ENCODE measurements at regions not wholly inside any gene's neighbourhood (a gene's known extent, or its start where the extent isn't known, plus 50 kb on each side); places are given as distances from the start of the nearest gene placed in this dataset.

DNA sequence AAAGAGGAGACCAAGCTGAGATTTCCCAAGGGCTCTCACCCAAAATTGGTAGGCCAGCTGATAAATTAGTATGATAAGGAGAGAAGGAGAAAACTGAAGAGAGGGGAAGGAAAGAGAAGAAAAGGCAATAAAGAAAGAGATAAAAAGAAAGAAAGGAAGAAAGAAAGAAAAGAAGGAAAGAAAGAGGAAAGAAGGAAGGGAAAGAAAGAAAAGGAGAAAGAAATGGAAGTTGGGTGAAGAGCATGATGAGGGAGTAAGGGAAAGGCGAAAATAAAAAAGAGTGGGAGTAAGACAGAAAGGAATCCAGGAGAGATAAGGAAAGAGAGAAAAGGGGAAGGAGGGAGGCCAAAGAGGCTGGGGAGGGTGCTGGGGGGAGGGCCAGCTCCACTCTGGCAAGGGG is 95.4 kb downstream of the MRM1 start:
- TF ChIP-seq, protein P1, sequence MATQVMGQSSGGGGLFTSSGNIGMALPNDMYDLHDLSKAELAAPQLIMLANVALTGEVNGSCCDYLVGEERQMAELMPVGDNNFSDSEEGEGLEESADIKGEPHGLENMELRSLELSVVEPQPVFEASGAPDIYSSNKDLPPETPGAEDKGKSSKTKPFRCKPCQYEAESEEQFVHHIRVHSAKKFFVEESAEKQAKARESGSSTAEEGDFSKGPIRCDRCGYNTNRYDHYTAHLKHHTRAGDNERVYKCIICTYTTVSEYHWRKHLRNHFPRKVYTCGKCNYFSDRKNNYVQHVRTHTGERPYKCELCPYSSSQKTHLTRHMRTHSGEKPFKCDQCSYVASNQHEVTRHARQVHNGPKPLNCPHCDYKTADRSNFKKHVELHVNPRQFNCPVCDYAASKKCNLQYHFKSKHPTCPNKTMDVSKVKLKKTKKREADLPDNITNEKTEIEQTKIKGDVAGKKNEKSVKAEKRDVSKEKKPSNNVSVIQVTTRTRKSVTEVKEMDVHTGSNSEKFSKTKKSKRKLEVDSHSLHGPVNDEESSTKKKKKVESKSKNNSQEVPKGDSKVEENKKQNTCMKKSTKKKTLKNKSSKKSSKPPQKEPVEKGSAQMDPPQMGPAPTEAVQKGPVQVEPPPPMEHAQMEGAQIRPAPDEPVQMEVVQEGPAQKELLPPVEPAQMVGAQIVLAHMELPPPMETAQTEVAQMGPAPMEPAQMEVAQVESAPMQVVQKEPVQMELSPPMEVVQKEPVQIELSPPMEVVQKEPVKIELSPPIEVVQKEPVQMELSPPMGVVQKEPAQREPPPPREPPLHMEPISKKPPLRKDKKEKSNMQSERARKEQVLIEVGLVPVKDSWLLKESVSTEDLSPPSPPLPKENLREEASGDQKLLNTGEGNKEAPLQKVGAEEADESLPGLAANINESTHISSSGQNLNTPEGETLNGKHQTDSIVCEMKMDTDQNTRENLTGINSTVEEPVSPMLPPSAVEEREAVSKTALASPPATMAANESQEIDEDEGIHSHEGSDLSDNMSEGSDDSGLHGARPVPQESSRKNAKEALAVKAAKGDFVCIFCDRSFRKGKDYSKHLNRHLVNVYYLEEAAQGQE (IDR thresholded peaks at IDR 0.05; ENCODE audit: insufficient read depth in 1 of 2, low read depth in 2 of 2, low read length in 2 of 2) = no peak
- TF ChIP-seq POLR2AphosphoS5 (IDR thresholded peaks at IDR 0.05; ENCODE audit: low read depth, low read length) (no peak), SIN3A (IDR thresholded peaks at IDR 0.05; ENCODE audit: borderline replicate concordance, insufficient read depth, low read length) (no peak), FOXP2 (optimal IDR thresholded peaks at IDR 0.05; ENCODE audit: borderline replicate concordance, extremely low read depth, extremely low read length, insufficient read depth) (no peak)
